CD14-positive monocyte (primary cell): ENCODE measurements at regions not wholly inside any gene's neighbourhood (a gene's known extent, or its start where the extent isn't known, plus 50 kb on each side); places are given as distances from the start of the nearest gene placed in this dataset.

Source experiments
- DNase-seq, 3 donors: peaks; one replicate each; pipeline ENCODE4 v3.0.0-alpha.2; 2011 to 2022
- H2AFZ ChIP-seq: 2 replicates; pipeline ENCODE4 v1.6.0; 2012; ENCODE audit warnings: mild to moderate bottlenecking, low read depth, low read length, inconsistent platforms; ENCODE audit not compliant: insufficient read depth, poor library complexity, severe bottlenecking
- H3K27ac ChIP-seq, 2 donors: 1 replicate in 1 of 2; 2 replicates in 1 of 2; pipeline ENCODE4 v1.5.1; 2012 to 2013; ENCODE audit warnings: low read length in 2 of 2, control low read depth in 1 of 2, inconsistent platforms in 1 of 2, low read depth in 1 of 2, mild to moderate bottlenecking in 1 of 2
- H3K27me3 ChIP-seq, 2 donors: one replicate each; pipeline versions ENCODE4 v1.6.0 to v1.6.1; 2011 to 2013; ENCODE audit warnings: low read length in 2 of 2; ENCODE audit not compliant: control insufficient read depth in 2 of 2, insufficient read depth in 2 of 2
- H3K36me3 ChIP-seq, 2 donors: replicated peaks in 1 of 2; 1 replicate in 1 of 2; 2 replicates in 1 of 2; pipeline versions ENCODE4 v1.5.1 to v1.6.1; 2012 to 2013; ENCODE audit warnings: low read length in 2 of 2, control low read depth in 1 of 2, inconsistent platforms in 1 of 2, mild to moderate bottlenecking in 1 of 2; ENCODE audit not compliant: insufficient read depth in 2 of 2, control insufficient read depth in 1 of 2
- H3K4me1 ChIP-seq, 2 donors: 1 replicate in 1 of 2; 2 replicates in 1 of 2; pipeline versions ENCODE4 v1.5.1 to v1.6.1; 2012 to 2013; ENCODE audit warnings: low read length in 2 of 2, control low read depth in 1 of 2, inconsistent platforms in 1 of 2, mild to moderate bottlenecking in 1 of 2, moderate library complexity in 1 of 2; ENCODE audit not compliant: insufficient read depth in 2 of 2, control insufficient read depth in 1 of 2
- H3K4me2 ChIP-seq: replicated peaks from 2 replicates; pipeline ENCODE3; 2012; ENCODE audit warnings: low read length, moderate library complexity, mild to moderate bottlenecking; ENCODE audit not compliant: poor library complexity, severe bottlenecking; ENCODE audit errors: extremely low read depth
- H3K4me3 ChIP-seq, 3 experiments: fragments of 200-600 bp in 1 of 3; sonication (generic) in 1 of 3; replicated peaks in 1 of 3; 1 replicate in 2 of 3; 2 replicates in 1 of 3; pipeline ENCODE4 v1.5.1; 2011 to 2013; ENCODE audit warnings: low read length in 3 of 3, mild to moderate bottlenecking in 3 of 3, control low read depth in 2 of 3, low read depth in 2 of 3, inconsistent platforms in 1 of 3, moderate library complexity in 1 of 3
- H3K79me2 ChIP-seq: 2 replicates; pipeline ENCODE4 v1.6.0; 2012; ENCODE audit warnings: mild to moderate bottlenecking, control low read depth, inconsistent platforms, low read length, moderate library complexity; ENCODE audit not compliant: insufficient read depth
- H3K9ac ChIP-seq: 2 replicates; pipeline ENCODE4 v1.6.0; 2017; ENCODE audit warnings: low read length, mild to moderate bottlenecking; ENCODE audit not compliant: insufficient read depth, poor library complexity, severe bottlenecking
- H3K9me3 ChIP-seq, 2 donors: replicated peaks in 1 of 2; 1 replicate in 1 of 2; 2 replicates in 1 of 2; pipeline versions ENCODE4 v1.5.1 to v1.6.1; 2012 to 2013; ENCODE audit warnings: low read length in 2 of 2, control low read depth in 1 of 2; ENCODE audit not compliant: control insufficient read depth in 1 of 2, insufficient read depth in 1 of 2
- H4K20me1 ChIP-seq: 2 replicates; pipeline ENCODE4 v1.6.0; 2012; ENCODE audit warnings: mild to moderate bottlenecking, low read length, control low read depth, moderate library complexity; ENCODE audit not compliant: insufficient read depth
- H3K27ac Mint-ChIP-seq, 7 donors: one replicate each; pipeline ENCODE4 v1.8.0; 2020; ENCODE audit warnings: mild to moderate bottlenecking in 7 of 7, mixed read lengths in 7 of 7, moderate library complexity in 6 of 7, inconsistent platforms in 2 of 7
- H3K27me3 Mint-ChIP-seq, 3 donors: one replicate each; pipeline ENCODE4 v1.8.0; 2021 to 2022; ENCODE audit warnings: low read depth in 3 of 3, mild to moderate bottlenecking in 3 of 3, mixed read lengths in 3 of 3, moderate library complexity in 3 of 3, inconsistent platforms in 1 of 3
- H3K36me3 Mint-ChIP-seq, 2 donors: one replicate each; pipeline ENCODE4 v1.8.0; 2020; ENCODE audit warnings: mixed read lengths in 2 of 2, inconsistent platforms in 1 of 2, mild to moderate bottlenecking in 1 of 2
- H3K4me1 Mint-ChIP-seq: one replicate; pipeline ENCODE4 v1.8.0; 2020; ENCODE audit warnings: mild to moderate bottlenecking, mixed read lengths
- H3K4me3 Mint-ChIP-seq, 2 donors: one replicate each; pipeline ENCODE4 v1.8.0; 2020; ENCODE audit warnings: mild to moderate bottlenecking in 2 of 2, mixed read lengths in 2 of 2, moderate library complexity in 1 of 2
- H3K9me3 Mint-ChIP-seq, 7 donors: one replicate each; pipeline ENCODE4 v1.8.0; 2020 to 2022; ENCODE audit warnings: mixed read lengths in 7 of 7, mild to moderate bottlenecking in 6 of 7, moderate library complexity in 6 of 7, inconsistent platforms in 2 of 7
- CTCF ChIP-seq: fragments of 200-600 bp; IDR thresholded peaks from one replicate; pipeline ENCODE4 v1.8.0; 2022; ENCODE audit warnings: antibody characterized with exemption, mild to moderate bottlenecking
- WGBS: methylation state at CpG from one replicate; pipeline ENCODE4 v1.1.5; 2013; ENCODE audit warnings: missing lambda C conversion rate; ENCODE audit not compliant: insufficient coverage; 5-methylcytosine and 5-hydroxymethylcytosine counted together
- intact Hi-C, 2 donors: fragments of 100-400 bp; cut with micrococcal nuclease; formaldehyde crosslinking; loops; one replicate each; pipeline versions ENCODE4 v1.15.0 to v1.15.1; 2023

GRCh38 chr20:40956542-40957264 is 71.9 kb upstream of the TOP1 start:
- H3K36me3 ChIP-seq, result no peaks in the 10 kb centered on the region
- H3K4me2 ChIP-seq, result no peak overlapping the region
- H3K9ac ChIP-seq, result no peak overlapping the region
- peaks cover 0 to 7% (median 4%) of the 10 kb centered on the region in 7 donors for H3K9me3 Mint-ChIP-seq
- peak overlapping the region in 1 of 7 donors; percentile 49 for H3K27ac Mint-ChIP-seq
- peaks cover 0 to 4% of the 10 kb centered on the region in 2 donors for H3K9me3 ChIP-seq
- peak overlapping the region; percentile 23 for H2AFZ ChIP-seq
- H3K4me1 Mint-ChIP-seq, result peaks cover 30% of the 10 kb centered on the region
- no peaks in the 10 kb centered on the region for H3K36me3 Mint-ChIP-seq
- H3K27ac ChIP-seq, result no peak overlapping the region
- peak overlapping the region in 1 of 2 donors; percentile 69 for H3K4me3 Mint-ChIP-seq
- TF ChIP-seq CTCF, result no peak
- WGBS, result 30% methylated on average over 6 of the region's 15 CpGs
- no peaks in the 10 kb centered on the region for H4K20me1 ChIP-seq
- H3K27me3 Mint-ChIP-seq, result peaks cover 0 to 4% (median 2%) of the 10 kb centered on the region in 3 donors
- H3K27me3 ChIP-seq, result no peaks in the 10 kb centered on the region
- H3K4me3 ChIP-seq, result no peak overlapping the region
- H3K4me1 ChIP-seq, result peaks cover 19 to 20% of the 10 kb centered on the region in 2 donors
- intact Hi-C loops, result no loop called here
- peak; percentile 61 to 71 (median 65) for DNase-seq
- no peaks in the 10 kb centered on the region for H3K79me2 ChIP-seq

GRCh38 chr20:40957265-40957760 is 71.3 kb upstream of the TOP1 start:
- Histone ChIP-seq H3K27ac (no peak overlapping the region), H2AFZ (no peak overlapping the region), H3K79me2 (no peaks in the 10 kb centered on the region), H3K4me2 (no peak overlapping the region), H3K27me3 (no peaks in the 10 kb centered on the region), H3K4me3 (no peak overlapping the region), H3K4me1 (peaks cover 26 to 27% of the 10 kb centered on the region in 2 donors), H3K9me3 (peaks cover 0 to 4% of the 10 kb centered on the region in 2 donors), H3K9ac (no peak overlapping the region), H3K36me3 (no peaks in the 10 kb centered on the region), H4K20me1 (no peaks in the 10 kb centered on the region)
- Mint-ChIP-seq H3K27ac (no peak overlapping the region), H3K9me3 (peaks cover 0 to 7% (median 4%) of the 10 kb centered on the region in 7 donors), H3K27me3 (peaks cover 0 to 4% (median 2%) of the 10 kb centered on the region in 3 donors), H3K4me1 (peaks cover 34% of the 10 kb centered on the region), H3K4me3 (no peak overlapping the region), H3K36me3 (no peaks in the 10 kb centered on the region)
- WGBS, result 100% methylated on average over 2 of the region's 6 CpGs
- intact Hi-C loops, result no loop called here
- TF ChIP-seq CTCF, result no peak
- no peak for DNase-seq
